Activated naive CD8-positive, alpha-beta T cell treated with anti-CD3 and anti-CD28 coated beads for 36 hours (primary cell): ENCODE measurements at regions not wholly inside any gene's neighbourhood (a gene's known extent, or its start where the extent isn't known, plus 50 kb on each side); places are given as distances from the start of the nearest gene placed in this dataset.

Experiments used
- DNase-seq: peaks from one replicate; pipeline ENCODE4 v3.0.0; 2021
- H3K27ac Mint-ChIP-seq: one replicate; pipeline ENCODE4 v1.8.0; 2022; ENCODE audit warnings: mild to moderate bottlenecking, moderate library complexity, mixed read lengths
- H3K27me3 Mint-ChIP-seq: one replicate; pipeline ENCODE4 v1.8.0; 2022; ENCODE audit warnings: mild to moderate bottlenecking, mixed read lengths
- H3K36me3 Mint-ChIP-seq: one replicate; pipeline ENCODE4 v1.8.0; 2021; ENCODE audit warnings: mild to moderate bottlenecking, mixed read lengths
- H3K4me1 Mint-ChIP-seq: one replicate; pipeline ENCODE4 v1.8.0; 2021; ENCODE audit warnings: mixed read lengths
- H3K4me3 Mint-ChIP-seq: one replicate; pipeline ENCODE4 v1.8.0; 2022; ENCODE audit warnings: mild to moderate bottlenecking, moderate library complexity, mixed read lengths
- H3K9me3 Mint-ChIP-seq: one replicate; pipeline ENCODE4 v1.8.0; 2022; ENCODE audit warnings: mixed read lengths

DNA sequence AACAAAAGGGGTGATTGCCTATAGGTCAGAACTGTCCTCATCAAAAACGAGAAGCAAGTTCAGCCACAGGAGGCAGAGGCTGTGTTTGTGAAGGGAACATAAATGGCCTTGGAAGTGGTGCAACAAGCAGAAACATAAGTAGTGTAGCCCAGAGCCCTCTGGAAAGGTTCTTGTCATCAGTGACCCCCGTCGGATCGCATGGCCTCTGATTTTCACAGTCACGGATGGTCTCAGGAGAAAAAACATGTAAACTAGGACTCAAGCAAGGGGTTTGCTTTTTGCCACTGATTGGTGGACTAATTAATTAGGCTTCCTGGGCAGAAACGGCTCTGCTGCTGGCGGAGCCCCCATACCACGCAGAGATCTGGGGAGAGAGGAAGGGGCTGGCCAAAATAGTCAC is 496.5 kb upstream of the MKI67 start:
- Mint-ChIP-seq H3K36me3 (no peaks in the 10 kb centered on the region), H3K4me1 (no peaks in the 10 kb centered on the region), H3K27me3 (no peaks in the 10 kb centered on the region), H3K4me3 (no peak overlapping the region), H3K27ac (no peak overlapping the region), H3K9me3 (no peaks in the 10 kb centered on the region)
- DNase-seq: no peak

- Mint-ChIP-seq H3K27ac (no peak overlapping the region), H3K4me3 (no peak overlapping the region), H3K36me3 (no peaks in the 10 kb centered on the region), H3K27me3 (no peaks in the 10 kb centered on the region), H3K4me1 (no peaks in the 10 kb centered on the region), H3K9me3 (no peaks in the 10 kb centered on the region)
- DNase-seq: no peak
These were observed 497.6 kb upstream of the MKI67 start for GRCh38 chr10:128623776-128624175.

GRCh38 chr10:128624656-128625530 is 498.7 kb upstream of the MKI67 start:
- no peak for DNase-seq
- H3K4me1 Mint-ChIP-seq: no peaks in the 10 kb centered on the region
- H3K27me3 Mint-ChIP-seq: no peaks in the 10 kb centered on the region
- no peaks in the 10 kb centered on the region for H3K36me3 Mint-ChIP-seq
- H3K9me3 Mint-ChIP-seq: no peaks in the 10 kb centered on the region
- H3K4me3 Mint-ChIP-seq: no peak overlapping the region
- H3K27ac Mint-ChIP-seq: no peak overlapping the region

GRCh38 chr10:128625926-128626325 is 499.7 kb upstream of the MKI67 start:
- Mint-ChIP-seq H3K27ac (no peak overlapping the region), H3K4me3 (no peak overlapping the region), H3K36me3 (no peaks in the 10 kb centered on the region)

GRCh38 chr10:128626397-128627000 is 500.3 kb upstream of the MKI67 start:
- DNase-seq: no peak
- Mint-ChIP-seq H3K4me1 (no peaks in the 10 kb centered on the region), H3K9me3 (no peaks in the 10 kb centered on the region), H3K27me3 (no peaks in the 10 kb centered on the region), H3K4me3 (no peak overlapping the region), H3K36me3 (no peaks in the 10 kb centered on the region), H3K27ac (no peak overlapping the region)

More at GRCh38 chr10:128625926-128626325, 499.7 kb upstream of the MKI67 start:
- Mint-ChIP-seq H3K4me1 (no peaks in the 10 kb centered on the region), H3K9me3 (no peaks in the 10 kb centered on the region), H3K27me3 (no peaks in the 10 kb centered on the region)
- DNase-seq: no peak

DNA sequence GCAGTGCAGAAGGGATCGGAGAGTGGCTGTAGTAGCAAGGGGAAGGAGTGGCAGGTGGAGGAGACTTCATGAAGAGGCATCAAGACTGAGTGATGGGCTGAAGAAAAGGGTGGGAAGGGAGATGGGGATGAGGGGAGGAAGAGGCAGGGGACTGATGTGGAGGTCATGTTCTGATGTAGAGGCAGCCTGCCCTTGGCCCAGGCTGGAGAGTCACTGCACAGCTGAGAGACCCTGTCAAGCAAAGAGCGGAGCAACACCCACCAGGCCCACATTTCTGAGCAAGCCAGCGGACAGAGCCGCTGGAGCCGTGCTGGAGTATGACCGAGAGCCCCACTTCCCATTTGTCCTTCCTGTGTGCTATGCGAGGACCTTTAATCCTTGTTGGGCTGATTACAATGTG is 501.6 kb upstream of the MKI67 start:
- H3K27ac Mint-ChIP-seq: no peak overlapping the region

GRCh38 chr10:128628252-128628651 is 502.0 kb upstream of the MKI67 start:
- DNase-seq: no peak
- Mint-ChIP-seq H3K4me3 (no peak overlapping the region), H3K9me3 (no peaks in the 10 kb centered on the region), H3K27ac (no peak overlapping the region), H3K4me1 (no peaks in the 10 kb centered on the region), H3K27me3 (peaks cover 9% of the 10 kb centered on the region), H3K36me3 (no peaks in the 10 kb centered on the region)

More for the DNA sequence above, 501.6 kb upstream of the MKI67 start:
- H3K36me3 Mint-ChIP-seq: no peaks in the 10 kb centered on the region
- peaks cover 9% of the 10 kb centered on the region for H3K27me3 Mint-ChIP-seq
- no peaks in the 10 kb centered on the region for H3K9me3 Mint-ChIP-seq
- no peaks in the 10 kb centered on the region for H3K4me1 Mint-ChIP-seq
- no peak for DNase-seq
- no peak overlapping the region for H3K4me3 Mint-ChIP-seq

DNA sequence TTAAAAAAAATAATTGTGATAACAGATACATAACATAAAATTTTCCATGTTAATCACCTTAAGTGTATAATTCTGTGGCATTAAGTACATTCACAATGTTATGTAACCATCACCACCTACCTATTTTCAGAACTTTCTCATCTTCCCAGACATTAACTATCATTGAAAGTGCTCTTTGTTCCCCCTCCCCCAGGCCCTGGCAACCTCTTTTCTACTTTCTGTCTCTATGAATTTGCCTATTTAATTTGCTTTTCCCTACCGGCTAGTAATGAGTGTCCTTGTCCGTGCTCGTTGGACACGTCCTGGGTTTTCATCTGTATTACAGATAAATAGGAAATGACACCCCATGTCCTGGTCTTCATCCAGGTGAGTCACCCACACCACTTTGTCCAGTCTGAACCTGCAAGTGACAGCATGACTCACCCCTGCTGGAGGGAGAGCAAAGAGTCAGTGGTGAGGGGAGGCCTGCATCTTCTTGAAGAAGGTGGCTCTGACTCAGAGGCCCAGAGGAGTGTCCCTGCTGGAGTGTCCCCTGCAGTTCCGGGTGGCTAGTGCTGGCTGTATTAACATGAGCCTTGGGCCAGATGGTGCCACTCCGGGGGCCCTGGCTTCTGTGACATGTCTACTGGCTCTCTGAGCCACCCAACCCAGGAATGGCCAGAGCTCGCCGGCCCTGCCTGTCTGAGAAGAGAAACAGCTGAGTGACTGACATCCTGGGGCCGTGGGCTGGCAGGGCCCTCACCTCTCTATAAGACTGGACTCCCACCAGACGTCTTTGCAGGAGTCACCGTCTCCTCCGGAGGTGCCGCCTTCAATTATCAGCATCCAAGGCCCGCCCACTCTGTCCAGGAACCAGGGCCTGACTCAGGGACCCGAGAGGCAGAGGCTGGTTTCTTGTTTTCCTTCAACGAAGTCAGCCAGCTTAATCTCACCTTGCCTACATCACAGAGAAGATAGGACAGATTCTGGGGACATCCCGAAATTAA is 503.2 kb upstream of the MKI67 start:
- Mint-ChIP-seq H3K4me3 (no peak overlapping the region), H3K27me3 (peaks cover 13% of the 10 kb centered on the region), H3K4me1 (no peaks in the 10 kb centered on the region), H3K27ac (no peak overlapping the region), H3K36me3 (no peaks in the 10 kb centered on the region), H3K9me3 (no peaks in the 10 kb centered on the region)
- no peak for DNase-seq

DNA sequence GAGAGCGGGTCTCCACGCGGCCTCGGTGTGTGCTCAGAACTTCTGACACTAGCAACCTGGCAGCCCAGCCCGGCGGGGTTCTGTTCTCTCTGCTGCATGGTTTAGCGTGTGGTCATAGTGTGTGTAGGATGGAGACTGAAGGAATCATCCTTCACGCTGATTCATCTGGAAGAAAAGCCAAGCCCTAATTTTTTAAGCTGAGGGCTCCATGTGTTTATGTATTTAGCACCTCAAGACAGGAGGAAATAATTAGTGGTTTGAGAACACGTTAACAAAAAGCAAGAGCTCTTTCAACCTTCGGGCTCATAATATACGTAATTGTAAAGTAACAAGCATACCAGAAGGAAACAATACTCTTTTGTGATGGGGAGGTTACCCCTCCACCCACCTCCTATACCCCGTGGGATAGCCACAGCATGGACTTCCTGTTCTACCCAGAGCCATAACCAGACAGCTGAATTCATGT is 504.6 kb upstream of the MKI67 start:
- no peak for DNase-seq
- no peaks in the 10 kb centered on the region for H3K9me3 Mint-ChIP-seq
- H3K36me3 Mint-ChIP-seq: no peaks in the 10 kb centered on the region
- no peaks in the 10 kb centered on the region for H3K4me1 Mint-ChIP-seq
- no peak overlapping the region for H3K27ac Mint-ChIP-seq
- H3K27me3 Mint-ChIP-seq: peaks cover 14% of the 10 kb centered on the region
- H3K4me3 Mint-ChIP-seq: no peak overlapping the region

DNA sequence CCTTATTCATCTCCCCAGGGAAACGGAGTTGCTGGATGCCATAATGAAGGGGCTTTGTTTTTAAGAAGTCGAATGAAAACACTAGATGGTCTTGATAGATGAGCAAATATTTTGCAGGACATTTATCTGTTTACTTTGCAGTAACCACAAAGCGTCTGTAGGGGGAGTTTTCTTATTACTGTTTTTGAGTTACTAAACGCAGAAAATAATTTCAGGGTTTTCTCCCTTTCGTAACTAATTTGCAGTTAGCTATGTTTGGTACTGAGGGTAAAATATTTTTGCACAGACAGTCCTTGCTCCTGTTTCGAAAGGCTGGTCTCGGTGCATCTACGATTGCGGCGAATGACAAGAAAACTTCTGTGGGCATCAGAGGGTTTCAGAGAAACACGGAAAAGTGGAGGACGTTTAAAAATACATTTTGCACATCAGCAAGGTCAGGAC is 505.6 kb upstream of the MKI67 start:
- H3K27ac Mint-ChIP-seq: no peak overlapping the region
- no peaks in the 10 kb centered on the region for H3K4me1 Mint-ChIP-seq
- H3K4me3 Mint-ChIP-seq: no peak overlapping the region
- DNase-seq: no peak
- peaks cover 14% of the 10 kb centered on the region for H3K27me3 Mint-ChIP-seq
- H3K9me3 Mint-ChIP-seq: no peaks in the 10 kb centered on the region
- no peaks in the 10 kb centered on the region for H3K36me3 Mint-ChIP-seq

DNA sequence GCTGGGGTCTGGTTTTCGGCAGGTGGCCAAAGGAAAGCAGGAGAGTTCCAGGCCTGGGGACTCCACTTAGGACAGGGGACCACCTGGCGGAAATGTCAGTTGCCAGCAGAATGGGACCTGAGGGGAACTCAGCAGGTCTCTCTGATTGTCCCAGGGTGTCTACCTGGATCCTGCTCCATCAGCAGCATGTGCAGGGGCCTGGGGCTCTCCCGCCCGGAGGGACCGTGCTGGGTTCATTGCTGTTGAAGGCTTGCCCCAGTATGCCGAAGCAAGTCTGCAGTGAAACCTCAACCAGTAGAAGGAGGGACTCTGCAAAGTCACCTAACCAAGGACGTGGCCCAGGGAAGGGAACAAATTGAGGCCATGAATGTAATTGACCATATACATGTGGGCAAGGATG is 506.5 kb upstream of the MKI67 start:
- no peak overlapping the region for H3K4me3 Mint-ChIP-seq

GRCh38 chr10:128633864-128634540 is 507.8 kb upstream of the MKI67 start:
- H3K4me1 Mint-ChIP-seq: no peaks in the 10 kb centered on the region
- H3K27me3 Mint-ChIP-seq: peaks cover 14% of the 10 kb centered on the region
- no peak overlapping the region for H3K27ac Mint-ChIP-seq
- H3K9me3 Mint-ChIP-seq: no peaks in the 10 kb centered on the region
- H3K4me3 Mint-ChIP-seq: no peak overlapping the region
- H3K36me3 Mint-ChIP-seq: no peaks in the 10 kb centered on the region
- DNase-seq: no peak

More for the DNA sequence above, 506.5 kb upstream of the MKI67 start:
- Mint-ChIP-seq H3K4me1 (no peaks in the 10 kb centered on the region), H3K9me3 (no peaks in the 10 kb centered on the region), H3K27ac (no peak overlapping the region), H3K36me3 (no peaks in the 10 kb centered on the region), H3K27me3 (peaks cover 14% of the 10 kb centered on the region)
- no peak for DNase-seq

DNA sequence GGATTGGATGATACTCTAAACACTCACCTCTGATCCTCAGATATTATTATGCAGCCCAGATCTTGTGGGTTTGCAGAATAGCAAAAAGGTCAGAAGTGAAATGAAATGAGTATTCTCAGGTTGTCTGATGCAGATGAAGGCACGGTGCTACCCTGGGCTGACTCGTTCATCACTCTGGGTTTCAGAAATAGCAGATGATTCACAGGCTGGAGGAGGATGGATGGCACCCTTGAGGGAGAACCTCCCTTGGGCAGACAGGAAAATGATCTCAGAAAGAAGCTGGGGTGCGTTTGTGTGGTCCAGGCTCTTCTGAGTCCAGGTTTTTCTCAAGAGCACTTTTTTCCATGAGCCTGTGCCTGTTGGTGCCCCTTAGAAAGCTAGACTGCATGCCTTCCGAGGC is 515.8 kb upstream of the MKI67 start:
- Mint-ChIP-seq H3K27ac (no peak overlapping the region), H3K9me3 (no peaks in the 10 kb centered on the region), H3K36me3 (no peaks in the 10 kb centered on the region), H3K27me3 (peaks cover 16% of the 10 kb centered on the region), H3K4me1 (no peaks in the 10 kb centered on the region), H3K4me3 (no peak overlapping the region)
- no peak for DNase-seq

DNA sequence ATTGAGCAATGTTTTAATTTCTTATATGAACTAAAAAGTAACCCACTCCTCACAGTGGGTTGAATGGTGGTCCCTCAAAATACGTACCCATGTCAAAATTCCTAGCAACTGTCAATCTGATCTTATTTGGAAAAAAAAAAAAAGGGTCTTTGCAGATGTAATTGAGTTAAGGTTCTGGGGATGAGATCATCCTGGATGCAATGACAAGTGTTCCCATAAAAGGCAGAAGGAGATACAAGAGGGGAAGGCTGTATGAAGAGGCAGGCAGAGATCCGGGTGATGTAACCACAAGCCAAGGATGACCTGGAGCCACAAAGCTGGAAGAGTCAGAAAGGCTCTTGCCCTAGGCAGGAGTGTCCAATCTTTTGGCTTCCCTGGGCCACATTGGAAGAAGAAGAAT is 516.3 kb upstream of the MKI67 start:
- H3K36me3 Mint-ChIP-seq: no peaks in the 10 kb centered on the region
- DNase-seq: no peak
- H3K4me1 Mint-ChIP-seq: no peaks in the 10 kb centered on the region
- no peaks in the 10 kb centered on the region for H3K9me3 Mint-ChIP-seq
- no peak overlapping the region for H3K27ac Mint-ChIP-seq
- no peak overlapping the region for H3K4me3 Mint-ChIP-seq
- peaks cover 16% of the 10 kb centered on the region for H3K27me3 Mint-ChIP-seq
